NB4 (cell line): ENCODE measurements at regions not wholly inside any gene's neighbourhood (a gene's known extent, or its start where the extent isn't known, plus 50 kb on each side); places are given as distances from the start of the nearest gene placed in this dataset.

Experiments
- CTCF ChIP-seq: IDR thresholded peaks from one replicate; pipeline ENCODE4 v1.5.1; 2012; ENCODE audit warnings: low read depth, low read length
- MAX ChIP-seq: IDR thresholded peaks from 2 replicates; pipeline ENCODE4 v1.6.1; 2011; ENCODE audit warnings: low read depth, low read length
- POLR2A ChIP-seq: IDR thresholded peaks from 2 replicates; pipeline ENCODE4 v1.6.1; 2011; ENCODE audit warnings: mild to moderate bottlenecking; ENCODE audit not compliant: insufficient read length; ENCODE audit errors: extremely low read depth

GRCh38 chr12:92516277-92516600, 186.6 kb upstream of the PLEKHG7 start:
- TF ChIP-seq MAX: no peak
- no peak for TF ChIP-seq CTCF
- no peak for TF ChIP-seq POLR2A
